ENCODE measurements at regions not wholly inside any gene's neighbourhood (a gene's known extent, or its start where the extent isn't known, plus 50 kb on each side); places are given as distances from the start of the nearest gene placed in this dataset.

DNA sequence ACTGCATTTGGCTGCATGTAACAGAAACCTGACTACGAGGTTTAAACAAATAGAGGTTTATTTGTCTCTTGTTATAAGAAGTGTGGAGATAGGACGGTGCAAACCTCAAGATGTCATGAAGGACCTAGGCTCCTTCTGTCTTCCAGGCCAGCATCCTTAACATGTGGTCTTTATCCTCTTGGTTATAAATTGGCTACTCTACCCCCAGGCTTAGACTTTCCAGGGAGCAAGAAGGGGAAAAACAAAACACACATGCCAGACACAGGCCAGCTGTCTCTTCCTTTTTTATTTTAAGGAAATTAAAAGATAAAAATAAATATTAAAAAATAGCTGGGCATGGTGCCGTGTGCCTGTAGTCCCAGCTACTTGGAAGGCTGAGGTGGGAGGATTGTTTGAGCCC is 51.3 kb upstream of the PRELP start:
- peaks cover 10% of the 10 kb centered on the region for H3K4me1 ChIP-seq (ENCODE audit: insufficient read depth, low read length, severe bottlenecking)
- H3K27ac ChIP-seq (ENCODE audit: low read depth, low read length, poor library complexity, severe bottlenecking), result no peak overlapping the region
- H3K36me3 ChIP-seq (ENCODE audit: insufficient read depth, low read length), result no peaks in the 10 kb centered on the region
- no peaks in the 10 kb centered on the region for H4K20me1 ChIP-seq (ENCODE audit: insufficient read depth, low read length)
- H3F3A ChIP-seq (ENCODE audit: insufficient read depth, low read length), result no peaks in the 10 kb centered on the region
- H2AFZ ChIP-seq (ENCODE audit: low read length), result no peak overlapping the region
- no peaks in the 10 kb centered on the region for H3K27me3 ChIP-seq (ENCODE audit: insufficient read depth, low read length)
- no peak overlapping the region for H3K4me2 ChIP-seq (ENCODE audit: low read length)
- H3K9me2 ChIP-seq (ENCODE audit: low read depth, low read length), result no peaks in the 10 kb centered on the region
- no peak overlapping the region for H3K9ac ChIP-seq (ENCODE audit: low read length)
- H3K9me3 ChIP-seq (ENCODE audit: low read length), result no peaks in the 10 kb centered on the region
- H3K79me2 ChIP-seq (ENCODE audit: insufficient read depth, low read length), result no peaks in the 10 kb centered on the region
- no peak for TF ChIP-seq EZH2 (IDR thresholded peaks at IDR 0.05; ENCODE audit: borderline replicate concordance, low read length)
- TF ChIP-seq, protein P1, sequence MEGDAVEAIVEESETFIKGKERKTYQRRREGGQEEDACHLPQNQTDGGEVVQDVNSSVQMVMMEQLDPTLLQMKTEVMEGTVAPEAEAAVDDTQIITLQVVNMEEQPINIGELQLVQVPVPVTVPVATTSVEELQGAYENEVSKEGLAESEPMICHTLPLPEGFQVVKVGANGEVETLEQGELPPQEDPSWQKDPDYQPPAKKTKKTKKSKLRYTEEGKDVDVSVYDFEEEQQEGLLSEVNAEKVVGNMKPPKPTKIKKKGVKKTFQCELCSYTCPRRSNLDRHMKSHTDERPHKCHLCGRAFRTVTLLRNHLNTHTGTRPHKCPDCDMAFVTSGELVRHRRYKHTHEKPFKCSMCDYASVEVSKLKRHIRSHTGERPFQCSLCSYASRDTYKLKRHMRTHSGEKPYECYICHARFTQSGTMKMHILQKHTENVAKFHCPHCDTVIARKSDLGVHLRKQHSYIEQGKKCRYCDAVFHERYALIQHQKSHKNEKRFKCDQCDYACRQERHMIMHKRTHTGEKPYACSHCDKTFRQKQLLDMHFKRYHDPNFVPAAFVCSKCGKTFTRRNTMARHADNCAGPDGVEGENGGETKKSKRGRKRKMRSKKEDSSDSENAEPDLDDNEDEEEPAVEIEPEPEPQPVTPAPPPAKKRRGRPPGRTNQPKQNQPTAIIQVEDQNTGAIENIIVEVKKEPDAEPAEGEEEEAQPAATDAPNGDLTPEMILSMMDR (IDR thresholded peaks at IDR 0.05; ENCODE audit: low read length), result no peak
- no peak overlapping the region for H3K4me3 ChIP-seq (ENCODE audit: low read depth, low read length, poor library complexity, severe bottlenecking)

DNA sequence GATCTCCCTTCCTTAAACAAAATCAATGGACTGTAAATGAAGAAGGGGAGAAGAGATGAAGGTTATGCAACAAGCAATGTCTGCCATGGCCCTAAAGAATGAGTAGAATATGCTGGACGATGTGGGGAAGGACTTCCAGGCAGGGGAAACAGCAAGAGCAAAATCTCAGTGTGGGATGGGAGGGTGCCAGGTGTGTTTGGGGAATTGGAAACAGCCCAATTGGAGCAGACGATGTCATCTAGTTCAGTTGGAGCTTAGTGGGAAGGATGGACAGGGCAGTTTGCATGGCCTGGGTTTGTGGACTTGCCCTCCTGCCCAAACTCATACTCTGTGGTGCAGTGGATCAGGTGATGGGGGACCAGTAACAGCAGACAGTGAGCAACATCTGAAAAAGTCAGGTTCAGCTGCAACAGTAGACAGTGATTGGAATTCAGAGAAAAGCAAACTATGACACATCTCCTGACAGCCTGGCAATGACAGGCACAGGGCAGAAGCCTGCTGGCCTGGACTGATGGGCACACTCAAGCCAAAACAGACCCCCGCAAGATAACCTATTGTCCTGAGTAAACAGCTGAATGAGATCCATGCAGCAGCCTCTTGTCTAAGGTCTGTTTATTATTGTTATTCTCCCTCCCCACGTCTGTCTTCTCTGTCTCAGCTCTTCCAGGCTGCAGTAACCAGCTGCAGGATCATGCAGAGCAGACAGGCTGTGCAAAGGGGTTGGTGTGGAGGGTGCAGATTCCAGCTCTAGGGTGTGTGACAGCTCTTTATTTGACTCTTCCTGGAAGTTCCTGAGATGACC is 50.5 kb upstream of the PRELP start:
- Histone ChIP-seq H3K27me3 (ENCODE audit: insufficient read depth, low read length) (no peaks in the 10 kb centered on the region), H3K9me2 (ENCODE audit: low read depth, low read length) (no peaks in the 10 kb centered on the region), H3K36me3 (ENCODE audit: insufficient read depth, low read length) (no peaks in the 10 kb centered on the region), H2AFZ (ENCODE audit: low read length) (no peak overlapping the region), H3K79me2 (ENCODE audit: insufficient read depth, low read length) (no peaks in the 10 kb centered on the region), H3K27ac (ENCODE audit: low read depth, low read length, poor library complexity, severe bottlenecking) (no peak overlapping the region), H3K4me2 (ENCODE audit: low read length) (no peak overlapping the region), H4K20me1 (ENCODE audit: insufficient read depth, low read length) (no peaks in the 10 kb centered on the region), H3F3A (ENCODE audit: insufficient read depth, low read length) (no peaks in the 10 kb centered on the region), H3K9me3 (ENCODE audit: low read length) (no peaks in the 10 kb centered on the region), H3K4me1 (ENCODE audit: insufficient read depth, low read length, severe bottlenecking) (peaks cover 10% of the 10 kb centered on the region), H3K4me3 (ENCODE audit: low read depth, low read length, poor library complexity, severe bottlenecking) (no peak overlapping the region), H3K9ac (ENCODE audit: low read length) (no peak overlapping the region)
- TF ChIP-seq, protein P1 (IDR thresholded peaks at IDR 0.05; ENCODE audit: low read length), result no peak
- TF ChIP-seq EZH2 (IDR thresholded peaks at IDR 0.05; ENCODE audit: borderline replicate concordance, low read length), result no peak

DNA sequence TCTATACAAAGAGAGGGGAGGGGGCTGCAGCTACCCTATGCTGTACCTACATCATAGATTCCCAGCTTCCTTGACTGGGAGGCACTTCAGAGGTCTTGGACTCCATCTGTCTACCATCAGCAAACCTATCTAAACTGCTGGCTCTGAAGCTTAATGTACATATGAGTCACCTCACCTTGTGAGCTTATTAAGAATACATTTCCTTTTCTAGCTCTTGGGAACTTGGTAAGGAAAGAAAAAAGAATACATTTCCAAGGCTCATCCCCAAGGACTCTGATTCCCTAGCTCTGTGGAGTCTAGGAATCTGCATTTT is 50.0 kb upstream of the PRELP start:
- H3K9ac ChIP-seq (ENCODE audit: low read length), result no peak overlapping the region
- H3K4me1 ChIP-seq (ENCODE audit: insufficient read depth, low read length, severe bottlenecking), result peaks cover 10% of the 10 kb centered on the region
- H3K9me2 ChIP-seq (ENCODE audit: low read depth, low read length), result no peaks in the 10 kb centered on the region
- TF ChIP-seq, protein P1 (IDR thresholded peaks at IDR 0.05; ENCODE audit: low read length), result no peak
- no peak for TF ChIP-seq EZH2 (IDR thresholded peaks at IDR 0.05; ENCODE audit: borderline replicate concordance, low read length)
- H4K20me1 ChIP-seq (ENCODE audit: insufficient read depth, low read length), result no peaks in the 10 kb centered on the region
- no peaks in the 10 kb centered on the region for H3K9me3 ChIP-seq (ENCODE audit: low read length)
- no peaks in the 10 kb centered on the region for H3K79me2 ChIP-seq (ENCODE audit: insufficient read depth, low read length)
- H3K27ac ChIP-seq (ENCODE audit: low read depth, low read length, poor library complexity, severe bottlenecking), result no peak overlapping the region
- no peaks in the 10 kb centered on the region for H3K27me3 ChIP-seq (ENCODE audit: insufficient read depth, low read length)
- no peak overlapping the region for H2AFZ ChIP-seq (ENCODE audit: low read length)
- no peaks in the 10 kb centered on the region for H3F3A ChIP-seq (ENCODE audit: insufficient read depth, low read length)
- no peaks in the 10 kb centered on the region for H3K36me3 ChIP-seq (ENCODE audit: insufficient read depth, low read length)
- H3K4me3 ChIP-seq (ENCODE audit: low read depth, low read length, poor library complexity, severe bottlenecking), result no peak overlapping the region
- no peak overlapping the region for H3K4me2 ChIP-seq (ENCODE audit: low read length)
